Small intestine (tissue), 7 donors: ENCODE measurements at regions not wholly inside any gene's neighbourhood (a gene's known extent, or its start where the extent isn't known, plus 50 kb on each side); places are given as distances from the start of the nearest gene placed in this dataset.
A peak's percentile ranks its signal among the peaks of the same experiment; 100 is the strongest.

Experiments
- DNase-seq, 2 donors: peaks; one replicate each; pipeline versions ENCODE4 v3.0.0 to v3.0.0-alpha.2; 2013
- FAIRE-seq: peaks from 2 replicates; lab custom pipeline; 2012; peaks lifted over from hg19 to GRCh38; lab: Jason Lieb, UNC
- H3K27ac ChIP-seq, 3 donors: one replicate each; pipeline ENCODE4 v1.5.1; 2013; ENCODE audit warnings: low read length in 2 of 3, mild to moderate bottlenecking in 2 of 3, control low read depth in 1 of 3, inconsistent platforms in 1 of 3, low read depth in 1 of 3, moderate library complexity in 1 of 3
- H3K27me3 ChIP-seq, 3 donors: one replicate each; pipeline ENCODE4 v1.6.1; 2013; ENCODE audit warnings: low read length in 3 of 3, inconsistent platforms in 1 of 3; ENCODE audit not compliant: control insufficient read depth in 3 of 3, insufficient read depth in 3 of 3
- H3K36me3 ChIP-seq, 3 donors: one replicate each; pipeline ENCODE4 v1.6.1; 2013; ENCODE audit warnings: low read length in 3 of 3, inconsistent platforms in 1 of 3, low read depth in 1 of 3, mild to moderate bottlenecking in 1 of 3, moderate library complexity in 1 of 3; ENCODE audit not compliant: control insufficient read depth in 3 of 3, insufficient read depth in 2 of 3
- H3K4me1 ChIP-seq, 3 donors: one replicate each; pipeline ENCODE4 v1.6.1; 2013; ENCODE audit warnings: low read length in 2 of 3, inconsistent platforms in 1 of 3, low read depth in 1 of 3, mild to moderate bottlenecking in 1 of 3, moderate library complexity in 1 of 3; ENCODE audit not compliant: control insufficient read depth in 3 of 3, insufficient read depth in 2 of 3
- H3K4me3 ChIP-seq, 3 donors: one replicate each; pipeline ENCODE4 v1.5.1; 2013; ENCODE audit warnings: low read length in 3 of 3, control low read depth in 1 of 3, inconsistent platforms in 1 of 3, low read depth in 1 of 3, mild to moderate bottlenecking in 1 of 3, moderate library complexity in 1 of 3
- H3K9me3 ChIP-seq, 2 donors: one replicate each; pipeline ENCODE4 v1.6.1; 2013; ENCODE audit warnings: low read depth in 1 of 2, low read length in 1 of 2; ENCODE audit not compliant: control insufficient read depth in 2 of 2, insufficient read depth in 1 of 2
- WGBS, 3 donors: extraction: QIAGEN DNeasy Blood & Tissue Kit; methylation state at CpG; one replicate each; pipeline ENCODE4 v1.1.7; 2013; 5-methylcytosine and 5-hydroxymethylcytosine counted together
- donor health status: healthy with polysubstance abuse.
- donor health status: control.
- donor health status: control.
- donor health status: Bipolar disorder and iron deficiency.
- donor health status: healthy.

DNA sequence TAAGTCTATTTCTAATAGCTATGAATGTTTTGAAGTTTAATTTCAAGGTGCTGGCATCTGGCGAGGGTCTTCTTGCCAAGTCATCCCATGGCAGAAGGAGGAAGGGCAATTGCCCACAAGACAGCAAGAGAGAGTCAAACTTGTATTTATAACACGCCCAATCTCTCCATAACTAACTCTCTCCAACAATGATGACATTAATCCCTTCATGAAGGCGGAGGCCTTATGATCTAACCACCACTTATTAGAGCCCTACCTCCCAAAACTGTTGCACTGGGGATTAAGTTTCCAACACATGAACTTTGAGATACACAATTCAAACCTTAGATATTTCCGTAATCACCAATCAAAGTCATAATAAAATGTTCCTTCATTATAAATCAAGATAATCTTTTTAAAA is 406.9 kb downstream of the CNTN6 start:
- Histone ChIP-seq H3K36me3 (no peaks in the 10 kb centered on the region), H3K9me3 (no peaks in the 10 kb centered on the region), H3K4me1 (no peaks in the 10 kb centered on the region), H3K27me3 (no peaks in the 10 kb centered on the region), H3K27ac (no peak overlapping the region), H3K4me3 (no peak overlapping the region)
- WGBS, 3 donors, result 67 to 84% (median 72%) methylated on average over 4 of the region's 4 CpGs
- no peak for DNase-seq
- FAIRE-seq, result peak; percentile 15

DNA sequence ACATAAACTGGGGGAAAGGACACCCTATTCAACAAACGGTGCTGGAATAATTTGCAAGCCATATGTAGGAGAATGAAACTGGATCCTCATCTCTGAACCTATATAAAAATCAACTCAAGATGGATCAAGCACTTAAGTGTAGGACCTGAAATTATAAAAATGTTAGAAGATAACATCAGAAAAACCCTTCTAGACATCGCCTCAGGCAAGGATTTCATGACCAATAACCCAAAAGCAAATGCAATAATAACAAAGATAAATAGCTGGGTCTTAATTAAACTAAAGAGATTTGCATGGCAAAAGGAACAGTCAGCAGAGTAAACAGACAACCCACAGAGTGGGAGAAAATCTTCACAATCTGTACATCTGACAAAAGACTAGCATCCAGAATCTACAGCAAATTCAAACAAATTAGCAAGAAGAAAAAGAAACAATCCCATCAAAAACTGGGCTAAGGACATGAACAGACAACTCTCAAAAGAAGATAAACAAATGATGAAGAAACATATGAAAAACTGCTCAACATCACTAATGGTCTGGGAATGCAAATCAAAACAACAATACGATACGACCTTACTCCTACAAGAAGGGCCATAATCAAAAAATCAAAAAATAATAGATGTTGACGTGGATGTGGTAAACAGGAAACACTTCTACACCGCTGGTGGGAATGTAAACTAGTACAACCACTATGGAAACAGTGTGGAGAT is 408.7 kb downstream of the CNTN6 start:
- DNase-seq (no peak), FAIRE-seq (no peak)
- Histone ChIP-seq H3K27me3 (no peaks in the 10 kb centered on the region), H3K4me1 (no peaks in the 10 kb centered on the region), H3K4me3 (no peak overlapping the region), H3K36me3 (no peaks in the 10 kb centered on the region), H3K27ac (no peak overlapping the region), H3K9me3 (no peaks in the 10 kb centered on the region)
- 63 to 68% (median 63%) methylated on average over 6 of the region's 6 CpGs for WGBS, 3 donors

GRCh38 chr3:1506090-1506489 is 413.3 kb downstream of the CNTN6 start:
- DNase-seq (no peak), FAIRE-seq (no peak)
- Histone ChIP-seq H3K9me3 (no peaks in the 10 kb centered on the region), H3K4me3 (no peak overlapping the region), H3K27me3 (no peaks in the 10 kb centered on the region), H3K4me1 (no peaks in the 10 kb centered on the region), H3K27ac (no peak overlapping the region), H3K36me3 (no peaks in the 10 kb centered on the region)
- 37 to 51% (median 37%) methylated on average over 1 of the region's 1 CpG for WGBS, 3 donors

DNA sequence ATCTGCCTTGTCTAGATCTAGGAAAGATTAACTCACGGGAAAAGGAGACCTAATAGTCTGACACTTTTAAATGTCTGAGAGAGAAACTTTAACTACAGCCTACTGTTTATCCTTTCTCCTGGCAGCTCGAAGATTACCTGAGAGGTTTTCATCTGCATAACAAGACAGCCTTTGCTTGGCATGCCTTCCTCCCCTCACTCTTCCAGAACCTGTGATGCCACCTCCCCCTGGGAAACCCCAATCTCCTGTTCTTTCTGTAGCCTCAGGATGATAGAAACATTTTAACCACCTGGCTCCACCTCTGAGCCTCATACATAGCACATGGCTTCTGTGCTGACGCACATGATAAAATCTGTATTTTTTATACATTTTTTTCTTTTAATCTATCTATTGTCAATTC is 420.8 kb downstream of the CNTN6 start:
- no peak for FAIRE-seq
- no peaks in the 10 kb centered on the region for H3K36me3 ChIP-seq
- DNase-seq, result no peak
- 41 to 52% (median 45%) methylated on average over 3 of the region's 3 CpGs for WGBS, 3 donors
- H3K27ac ChIP-seq, result no peak overlapping the region
- no peaks in the 10 kb centered on the region for H3K27me3 ChIP-seq
- H3K9me3 ChIP-seq, result no peaks in the 10 kb centered on the region
- H3K4me1 ChIP-seq, result no peaks in the 10 kb centered on the region
- no peak overlapping the region for H3K4me3 ChIP-seq

DNA sequence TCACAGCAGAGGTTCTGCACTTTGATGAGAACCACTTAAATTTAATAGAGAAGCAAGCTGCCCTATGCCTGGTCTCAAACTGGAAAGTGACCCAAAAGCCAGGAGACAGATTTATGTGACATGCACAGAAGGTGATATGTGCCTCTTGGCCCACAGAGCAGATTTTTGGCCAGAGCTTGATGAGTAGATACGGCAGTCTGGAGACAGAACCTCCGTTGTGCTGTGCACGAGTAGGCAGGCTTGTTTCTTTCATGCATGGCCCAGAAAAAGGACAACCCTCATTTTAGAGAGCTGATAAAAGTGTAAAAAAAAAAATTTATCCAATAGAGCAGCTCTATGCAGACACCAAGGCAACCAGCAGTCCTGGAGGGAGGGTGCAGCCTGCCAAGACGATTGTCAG is 423.1 kb downstream of the CNTN6 start:
- no peak for FAIRE-seq

GRCh38 chr3:1527786-1528185 is 435.0 kb downstream of the CNTN6 start:
- Histone ChIP-seq H3K27ac (no peak overlapping the region), H3K4me3 (no peak overlapping the region), H3K36me3 (no peaks in the 10 kb centered on the region), H3K27me3 (no peaks in the 10 kb centered on the region), H3K4me1 (no peaks in the 10 kb centered on the region), H3K9me3 (peaks cover 0 to 4% of the 10 kb centered on the region in 2 donors)
- DNase-seq (no peak), FAIRE-seq (no peak)
- WGBS, 3 donors, result 74 to 84% (median 77%) methylated on average over 4 of the region's 4 CpGs

More for the DNA sequence above, 423.1 kb downstream of the CNTN6 start:
- H3K9me3 ChIP-seq, result no peaks in the 10 kb centered on the region
- DNase-seq, result no peak
- WGBS, 3 donors, result 60 to 71% (median 70%) methylated on average over 4 of the region's 4 CpGs
- no peak overlapping the region for H3K4me3 ChIP-seq
- no peaks in the 10 kb centered on the region for H3K36me3 ChIP-seq
- no peaks in the 10 kb centered on the region for H3K27me3 ChIP-seq
- no peak overlapping the region for H3K27ac ChIP-seq
- H3K4me1 ChIP-seq, result no peaks in the 10 kb centered on the region

DNA sequence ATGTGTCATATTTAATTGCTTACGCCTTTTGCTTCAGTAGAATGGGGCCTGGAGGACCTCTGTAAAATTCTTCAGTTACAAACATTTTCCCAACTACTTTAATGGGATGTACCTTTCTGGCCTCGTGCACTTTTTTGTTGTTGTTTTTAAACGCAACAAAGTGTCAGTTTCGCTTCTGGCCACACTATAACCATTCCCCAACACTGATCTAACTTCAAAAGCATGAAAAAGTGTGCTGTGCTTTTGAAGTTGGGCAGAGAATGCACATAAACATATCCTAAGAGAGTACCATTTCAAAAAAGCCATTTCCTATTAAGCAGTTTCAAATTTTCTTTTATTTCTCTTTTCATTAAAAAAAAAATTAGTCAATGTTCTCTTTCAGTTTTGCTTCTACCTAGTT is 435.8 kb downstream of the CNTN6 start:
- no peaks in the 10 kb centered on the region for H3K4me1 ChIP-seq
- FAIRE-seq (no peak), DNase-seq (no peak)
- H3K27me3 ChIP-seq, result no peaks in the 10 kb centered on the region
- H3K27ac ChIP-seq, result no peak overlapping the region
- peaks cover 0 to 4% of the 10 kb centered on the region in 2 donors for H3K9me3 ChIP-seq
- no peaks in the 10 kb centered on the region for H3K36me3 ChIP-seq
- H3K4me3 ChIP-seq, result no peak overlapping the region
- WGBS, 3 donors, result 65 to 78% (median 74%) methylated on average over 4 of the region's 4 CpGs

- H3K4me1 ChIP-seq, result no peaks in the 10 kb centered on the region
- FAIRE-seq (no peak), DNase-seq (no peak)
- no peaks in the 10 kb centered on the region for H3K9me3 ChIP-seq
- 30 to 32% (median 32%) methylated on average over 4 of the region's 4 CpGs for WGBS, 3 donors
- H3K36me3 ChIP-seq, result no peaks in the 10 kb centered on the region
- H3K4me3 ChIP-seq, result no peak overlapping the region
- H3K27ac ChIP-seq, result no peak overlapping the region
- H3K27me3 ChIP-seq, result no peaks in the 10 kb centered on the region
These were observed 436.9 kb downstream of the CNTN6 start for GRCh38 chr3:1529676-1530075.

- no peak overlapping the region for H3K27ac ChIP-seq
- H3K36me3 ChIP-seq, result no peaks in the 10 kb centered on the region
- H3K27me3 ChIP-seq, result no peaks in the 10 kb centered on the region
- peaks cover 2% of the 10 kb centered on the region in 2 donors for H3K9me3 ChIP-seq
- H3K4me3 ChIP-seq, result no peak overlapping the region
- FAIRE-seq (no peak), DNase-seq (no peak)
- no peaks in the 10 kb centered on the region for H3K4me1 ChIP-seq
These were observed 439.2 kb downstream of the CNTN6 start for GRCh38 chr3:1531981-1532380.
